VCaP (cell line): ENCODE measurements at regions not wholly inside any gene's neighbourhood (a gene's known extent, or its start where the extent isn't known, plus 50 kb on each side); places are given as distances from the start of the nearest gene placed in this dataset.

ENCODE experiments used
- H3K27ac ChIP-seq: fragments of 450-650 bp; 2 replicates; pipeline ENCODE4 v1.5.1; 2017
- TF ChIP-seq, protein P1 (sequence below): fragments of 450-650 bp; conservative IDR thresholded peaks from 2 replicates; pipeline ENCODE4 v1.5.1; 2017; ENCODE audit warnings: mild to moderate bottlenecking, moderate library complexity

DNA sequence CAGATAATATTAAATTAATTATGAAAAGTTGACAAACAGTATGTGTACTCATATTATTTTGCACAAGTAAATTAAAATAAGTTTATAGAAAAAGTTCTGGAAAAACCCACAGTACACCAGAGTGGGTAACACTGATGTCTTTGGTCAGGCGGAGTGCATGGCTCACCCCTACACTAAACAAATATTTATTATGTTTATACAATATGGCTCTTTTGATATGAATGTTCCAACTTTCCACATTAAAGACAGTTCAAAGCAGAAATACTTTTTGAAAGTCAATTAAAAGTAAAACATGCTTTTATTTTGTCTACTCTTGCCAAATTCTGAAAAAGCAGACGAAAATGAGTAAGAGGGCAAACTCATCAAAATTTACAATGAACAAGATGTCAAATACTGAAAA, 56.2 kb upstream of the DCBLD2 start:
- no peak overlapping the region for H3K27ac ChIP-seq
- TF ChIP-seq, protein P1, sequence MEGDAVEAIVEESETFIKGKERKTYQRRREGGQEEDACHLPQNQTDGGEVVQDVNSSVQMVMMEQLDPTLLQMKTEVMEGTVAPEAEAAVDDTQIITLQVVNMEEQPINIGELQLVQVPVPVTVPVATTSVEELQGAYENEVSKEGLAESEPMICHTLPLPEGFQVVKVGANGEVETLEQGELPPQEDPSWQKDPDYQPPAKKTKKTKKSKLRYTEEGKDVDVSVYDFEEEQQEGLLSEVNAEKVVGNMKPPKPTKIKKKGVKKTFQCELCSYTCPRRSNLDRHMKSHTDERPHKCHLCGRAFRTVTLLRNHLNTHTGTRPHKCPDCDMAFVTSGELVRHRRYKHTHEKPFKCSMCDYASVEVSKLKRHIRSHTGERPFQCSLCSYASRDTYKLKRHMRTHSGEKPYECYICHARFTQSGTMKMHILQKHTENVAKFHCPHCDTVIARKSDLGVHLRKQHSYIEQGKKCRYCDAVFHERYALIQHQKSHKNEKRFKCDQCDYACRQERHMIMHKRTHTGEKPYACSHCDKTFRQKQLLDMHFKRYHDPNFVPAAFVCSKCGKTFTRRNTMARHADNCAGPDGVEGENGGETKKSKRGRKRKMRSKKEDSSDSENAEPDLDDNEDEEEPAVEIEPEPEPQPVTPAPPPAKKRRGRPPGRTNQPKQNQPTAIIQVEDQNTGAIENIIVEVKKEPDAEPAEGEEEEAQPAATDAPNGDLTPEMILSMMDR = no peak

DNA sequence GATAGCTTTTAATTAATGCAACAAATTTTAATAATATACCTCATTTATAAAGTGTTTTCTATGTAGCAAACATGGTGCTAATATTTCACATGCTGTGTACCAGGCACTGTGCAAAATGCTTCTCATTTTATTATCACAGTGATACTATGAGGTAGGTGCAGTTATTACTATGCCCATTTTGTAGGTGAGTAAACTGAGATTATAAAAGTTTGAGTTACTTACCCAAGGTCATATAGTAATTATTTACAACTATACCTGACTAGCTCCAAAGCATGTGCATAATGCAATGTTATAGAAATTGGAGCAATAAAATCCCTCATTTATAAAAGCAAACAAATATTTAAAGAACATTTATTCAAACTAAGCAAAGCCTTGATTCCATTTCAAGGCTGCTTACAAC, 54.5 kb upstream of the DCBLD2 start:
- H3K27ac ChIP-seq = no peak overlapping the region
- TF ChIP-seq, protein P1 = no peak

DNA sequence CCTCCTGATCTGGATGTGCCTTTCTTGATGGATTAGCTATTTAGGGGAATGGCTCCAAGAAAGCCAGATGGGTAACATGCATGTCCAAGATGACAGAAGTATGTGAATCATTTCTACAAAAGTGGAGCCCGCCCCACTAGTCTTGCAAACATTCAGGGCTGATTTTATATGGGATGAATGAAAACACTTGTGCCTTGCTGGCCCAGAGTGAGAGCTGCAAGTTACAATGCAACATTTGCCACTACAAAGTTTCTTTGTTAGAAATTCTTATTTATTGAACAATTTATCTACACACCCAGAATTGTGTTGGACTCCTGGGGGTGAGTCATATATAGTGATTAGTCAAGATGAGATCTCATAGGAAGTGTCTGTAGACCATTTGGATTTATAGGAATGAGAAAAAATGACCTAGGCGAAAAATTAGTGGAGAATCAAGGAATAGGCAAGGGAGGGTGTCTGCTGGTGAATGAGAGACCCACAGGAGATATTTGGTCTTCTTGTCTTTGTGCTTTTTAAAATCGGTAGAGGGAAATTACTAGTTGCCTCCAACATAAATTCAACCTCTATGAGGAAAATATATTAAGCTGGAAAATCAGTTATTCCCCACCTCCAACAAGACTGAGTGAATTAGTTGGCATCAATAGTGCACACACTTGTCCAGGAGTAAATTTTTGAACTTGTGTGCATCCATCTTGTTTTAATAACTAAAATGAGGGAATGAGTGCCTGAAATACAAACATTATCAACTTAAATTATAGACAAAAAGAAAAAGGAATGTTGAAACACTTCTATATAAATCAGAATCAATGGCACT, 53.5 kb upstream of the DCBLD2 start:
- H3K27ac ChIP-seq = no peak overlapping the region
- TF ChIP-seq, protein P1 = no peak

DNA sequence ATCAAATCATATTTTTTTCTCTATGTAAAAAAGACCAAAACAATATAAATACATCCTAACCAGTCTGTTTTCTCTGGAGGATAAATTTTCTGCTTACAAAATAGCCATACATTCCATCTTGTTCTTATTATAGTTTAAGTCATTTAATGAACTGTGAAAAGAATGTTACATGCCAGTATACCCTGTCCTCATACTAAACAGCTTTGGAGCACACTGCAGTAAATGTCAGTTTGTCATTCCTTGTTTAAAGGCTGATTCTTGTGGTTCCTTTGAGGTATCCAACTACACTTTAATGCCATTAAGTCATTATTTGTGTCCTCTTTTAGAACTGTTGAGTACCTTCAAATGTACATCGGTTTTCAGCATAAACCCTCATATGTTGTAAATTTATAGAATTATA, 52.7 kb upstream of the DCBLD2 start:
- TF ChIP-seq, protein P1 = no peak
- no peak overlapping the region for H3K27ac ChIP-seq

DNA sequence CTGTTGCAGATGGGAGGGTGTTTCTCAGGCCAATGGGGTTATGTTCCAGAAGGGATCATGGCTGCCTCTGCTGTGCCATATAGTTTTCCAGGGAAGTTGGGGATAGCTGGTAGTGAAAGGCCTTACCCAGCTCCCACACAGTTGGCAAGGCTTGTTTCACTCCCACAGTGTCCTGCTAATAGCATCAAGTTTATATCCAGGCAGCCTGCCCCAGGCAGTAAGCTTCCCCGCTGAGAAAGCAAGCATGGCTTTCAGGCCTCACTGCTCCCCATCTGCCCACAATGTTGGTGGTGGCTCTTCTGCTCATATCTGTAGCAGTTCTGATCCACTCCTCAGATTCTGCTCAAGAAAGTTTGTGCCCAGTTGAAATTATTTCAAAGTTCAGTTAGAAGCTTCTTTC, 50.9 kb upstream of the DCBLD2 start:
- TF ChIP-seq, protein P1 = no peak
- no peak overlapping the region for H3K27ac ChIP-seq
